ENCODE measurements at regions not wholly inside any gene's neighbourhood (a gene's known extent, or its start where the extent isn't known, plus 50 kb on each side); places are given as distances from the start of the nearest gene placed in this dataset.

DNA sequence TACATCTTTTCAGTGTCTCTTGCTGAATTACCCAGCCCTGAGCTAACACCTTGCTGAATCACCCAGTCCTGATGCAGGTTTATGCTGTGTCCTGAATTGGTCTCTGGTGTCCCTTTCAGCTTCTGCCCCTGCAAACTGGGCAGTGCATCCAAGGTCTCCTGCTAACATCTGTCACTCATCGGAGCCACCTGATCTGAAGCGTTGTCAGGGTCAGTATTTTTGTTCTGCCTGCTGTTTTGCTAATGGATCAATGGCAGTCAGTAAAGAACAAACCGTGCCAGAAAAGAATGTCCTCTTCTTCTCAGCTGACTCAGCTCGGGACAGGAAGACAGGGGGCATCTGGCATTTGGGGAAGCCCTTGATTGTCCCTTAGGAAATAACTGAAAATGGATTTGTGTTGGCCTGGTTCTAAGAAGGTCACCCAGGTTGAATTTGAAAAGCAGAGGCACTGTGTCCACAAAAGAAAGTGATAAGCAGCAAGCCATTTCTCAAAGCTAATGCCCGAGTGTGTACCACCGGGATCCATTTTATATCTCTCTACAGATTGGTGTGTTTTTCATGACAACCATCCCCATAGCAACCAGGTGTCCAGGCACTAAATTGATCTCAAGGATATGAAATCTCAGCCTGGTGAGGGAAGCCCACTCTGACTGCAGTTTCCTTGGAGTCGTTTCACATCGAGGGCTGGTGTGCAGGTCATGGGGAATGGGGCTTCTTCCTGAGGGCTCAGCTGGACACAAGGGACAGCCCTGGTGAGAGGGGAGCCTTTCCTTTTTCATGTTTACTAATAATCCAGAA, 109.7 kb upstream of the IRF2BP2 start:
- Histone ChIP-seq H3K9ac (ENCODE audit: insufficient read depth in 1 of 2, low read depth in 2 of 2, low read length in 2 of 2) (no peak overlapping the region), H3K27ac (ENCODE audit: extremely low read depth, low read depth, low read length) (no peak overlapping the region), H3K27me3 (ENCODE audit: control insufficient read depth in 2 of 2, insufficient read depth in 2 of 2, low read length in 2 of 2) (no peaks in the 10 kb centered on the region), H3K4me1 (replicated peaks in 1 of 2; ENCODE audit: control insufficient read depth in 2 of 2, insufficient read depth in 2 of 2, low read length in 2 of 2) (peaks cover 25 to 59% of the 10 kb centered on the region in 2 experiments), H3K36me3 (ENCODE audit: control insufficient read depth, insufficient read depth, low read length) (no peaks in the 10 kb centered on the region), H4K20me1 (replicated peaks; ENCODE audit: control insufficient read depth, insufficient read depth, low read length) (no peaks in the 10 kb centered on the region), H3K9me3 (replicated peaks; ENCODE audit: control insufficient read depth, insufficient read depth, low read depth, low read length) (no peaks in the 10 kb centered on the region), H3K4me3 (no peak overlapping the region), H3K9me1 (ENCODE audit: control insufficient read depth, insufficient read depth, low read length) (no peaks in the 10 kb centered on the region), H2AFZ (ENCODE audit: low read depth, low read length) (0 out of 2 replicates have a peak overlapping the region, but pooled peaks have one; percentile 1), H3K4me2 (ENCODE audit: insufficient read depth, low read length) (no peak overlapping the region), H3K79me2 (ENCODE audit: control insufficient read depth, insufficient read depth, low read length) (no peaks in the 10 kb centered on the region)
- ATAC-seq = no peak
- no peak for DNase-seq (ENCODE audit: extremely low read depth in 1 of 4, low spot score in 3 of 4)
- ChIA-PET POLR2A (interaction anchor here (0.5 to 1.1 kb wide), 5 partner anchors 8 to 773 kb away, joined by 3 to 4 read pairs (median 3); no protein-coding TSS in a partner anchor), CTCF (ENCODE audit: low intra/inter-chr PET ratio) (no interaction called here)
- peak; percentile 50 for TF ChIP-seq RFX1 (IDR thresholded peaks at IDR 0.05)
- TF ChIP-seq, protein P1, sequence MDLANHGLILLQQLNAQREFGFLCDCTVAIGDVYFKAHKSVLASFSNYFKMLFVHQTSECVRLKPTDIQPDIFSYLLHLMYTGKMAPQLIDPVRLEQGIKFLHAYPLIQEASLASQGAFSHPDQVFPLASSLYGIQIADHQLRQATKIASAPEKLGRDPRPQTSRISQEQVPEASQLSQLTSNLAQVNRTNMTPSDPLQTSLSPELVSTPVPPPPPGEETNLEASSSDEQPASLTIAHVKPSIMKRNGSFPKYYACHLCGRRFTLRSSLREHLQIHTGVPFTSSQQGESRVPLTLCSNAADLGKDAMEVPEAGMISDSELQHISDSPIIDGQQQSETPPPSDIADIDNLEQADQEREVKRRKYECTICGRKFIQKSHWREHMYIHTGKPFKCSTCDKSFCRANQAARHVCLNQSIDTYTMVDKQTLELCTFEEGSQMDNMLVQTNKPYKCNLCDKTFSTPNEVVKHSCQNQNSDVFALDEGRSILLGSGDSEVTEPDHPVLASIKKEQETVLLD (IDR thresholded peaks at IDR 0.05) = no peak
- TF ChIP-seq, protein P2, sequence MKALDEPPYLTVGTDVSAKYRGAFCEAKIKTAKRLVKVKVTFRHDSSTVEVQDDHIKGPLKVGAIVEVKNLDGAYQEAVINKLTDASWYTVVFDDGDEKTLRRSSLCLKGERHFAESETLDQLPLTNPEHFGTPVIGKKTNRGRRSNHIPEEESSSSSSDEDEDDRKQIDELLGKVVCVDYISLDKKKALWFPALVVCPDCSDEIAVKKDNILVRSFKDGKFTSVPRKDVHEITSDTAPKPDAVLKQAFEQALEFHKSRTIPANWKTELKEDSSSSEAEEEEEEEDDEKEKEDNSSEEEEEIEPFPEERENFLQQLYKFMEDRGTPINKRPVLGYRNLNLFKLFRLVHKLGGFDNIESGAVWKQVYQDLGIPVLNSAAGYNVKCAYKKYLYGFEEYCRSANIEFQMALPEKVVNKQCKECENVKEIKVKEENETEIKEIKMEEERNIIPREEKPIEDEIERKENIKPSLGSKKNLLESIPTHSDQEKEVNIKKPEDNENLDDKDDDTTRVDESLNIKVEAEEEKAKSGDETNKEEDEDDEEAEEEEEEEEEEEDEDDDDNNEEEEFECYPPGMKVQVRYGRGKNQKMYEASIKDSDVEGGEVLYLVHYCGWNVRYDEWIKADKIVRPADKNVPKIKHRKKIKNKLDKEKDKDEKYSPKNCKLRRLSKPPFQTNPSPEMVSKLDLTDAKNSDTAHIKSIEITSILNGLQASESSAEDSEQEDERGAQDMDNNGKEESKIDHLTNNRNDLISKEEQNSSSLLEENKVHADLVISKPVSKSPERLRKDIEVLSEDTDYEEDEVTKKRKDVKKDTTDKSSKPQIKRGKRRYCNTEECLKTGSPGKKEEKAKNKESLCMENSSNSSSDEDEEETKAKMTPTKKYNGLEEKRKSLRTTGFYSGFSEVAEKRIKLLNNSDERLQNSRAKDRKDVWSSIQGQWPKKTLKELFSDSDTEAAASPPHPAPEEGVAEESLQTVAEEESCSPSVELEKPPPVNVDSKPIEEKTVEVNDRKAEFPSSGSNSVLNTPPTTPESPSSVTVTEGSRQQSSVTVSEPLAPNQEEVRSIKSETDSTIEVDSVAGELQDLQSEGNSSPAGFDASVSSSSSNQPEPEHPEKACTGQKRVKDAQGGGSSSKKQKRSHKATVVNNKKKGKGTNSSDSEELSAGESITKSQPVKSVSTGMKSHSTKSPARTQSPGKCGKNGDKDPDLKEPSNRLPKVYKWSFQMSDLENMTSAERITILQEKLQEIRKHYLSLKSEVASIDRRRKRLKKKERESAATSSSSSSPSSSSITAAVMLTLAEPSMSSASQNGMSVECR (CRISPR knock-in tag; IDR thresholded peaks at IDR 0.05) = no peak
- no peak for TF ChIP-seq ARNT (IDR thresholded peaks at IDR 0.05)
- TF ChIP-seq, protein P3, sequence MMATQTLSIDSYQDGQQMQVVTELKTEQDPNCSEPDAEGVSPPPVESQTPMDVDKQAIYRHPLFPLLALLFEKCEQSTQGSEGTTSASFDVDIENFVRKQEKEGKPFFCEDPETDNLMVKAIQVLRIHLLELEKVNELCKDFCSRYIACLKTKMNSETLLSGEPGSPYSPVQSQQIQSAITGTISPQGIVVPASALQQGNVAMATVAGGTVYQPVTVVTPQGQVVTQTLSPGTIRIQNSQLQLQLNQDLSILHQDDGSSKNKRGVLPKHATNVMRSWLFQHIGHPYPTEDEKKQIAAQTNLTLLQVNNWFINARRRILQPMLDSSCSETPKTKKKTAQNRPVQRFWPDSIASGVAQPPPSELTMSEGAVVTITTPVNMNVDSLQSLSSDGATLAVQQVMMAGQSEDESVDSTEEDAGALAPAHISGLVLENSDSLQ (IDR thresholded peaks at IDR 0.05) = peak; percentile 25; the same call in 1 of the 2 replicates
- 0 out of 2 replicates have a peak, but pooled peaks have one; percentile 19 for TF ChIP-seq NFE2 (IDR thresholded peaks at IDR 0.05; ENCODE audit: low read depth)
- in situ Hi-C loops (cut with MboI) = loop anchor here (10.0 kb wide), 1 partner anchor 105 kb away; the partner anchor contains the start of gene IRF2BP2
- FAIRE-seq = no peak
- intact Hi-C loops (cut with micrococcal nuclease) = loop anchor here (5.0 kb wide), 1 partner anchor 238 kb away; no protein-coding TSS in a partner anchor
- WGBS (ENCODE audit: insufficient coverage, low coverage, missing lambda C conversion rate) = 64% methylated on average over 8 of the region's 8 CpGs
- BruUV-seq (replicated peaks) = no TSS peak

All from K562 (cell line).